Breast epithelium (tissue), 3 donors: ENCODE measurements at regions not wholly inside any gene's neighbourhood (a gene's known extent, or its start where the extent isn't known, plus 50 kb on each side); places are given as distances from the start of the nearest gene placed in this dataset.

Experiments used
- CTCF ChIP-seq, 3 donors: fragments of 450-650 bp; IDR thresholded peaks; one replicate each; pipeline ENCODE4 v1.5.1; 2016 to 2017; ENCODE audit warnings: antibody characterized with exemption in 3 of 3, mild to moderate bottlenecking in 3 of 3, moderate library complexity in 3 of 3
- POLR2A ChIP-seq: fragments of 450-650 bp; IDR thresholded peaks from one replicate; pipeline ENCODE4 v1.6.1; 2016; ENCODE audit warnings: antibody characterized with exemption, mild to moderate bottlenecking, moderate library complexity
- POLR2AphosphoS5 ChIP-seq, 3 donors: sonication (generic); formaldehyde crosslinking; IDR thresholded peaks; one replicate each; pipeline ENCODE4 v1.6.1; 2017; ENCODE audit warnings: antibody characterized with exemption in 3 of 3

GRCh38 chr4:159008671-159009070 lies 94.2 kb upstream of the RAPGEF2 start:
- no peak for TF ChIP-seq CTCF (IDR thresholded peaks at IDR 0.05)
- no peak for TF ChIP-seq POLR2A
- no peak for TF ChIP-seq POLR2AphosphoS5 (IDR thresholded peaks at IDR 0.05)
